ENCODE measurements at regions not wholly inside any gene's neighbourhood (a gene's known extent, or its start where the extent isn't known, plus 50 kb on each side); places are given as distances from the start of the nearest gene placed in this dataset.

DNA sequence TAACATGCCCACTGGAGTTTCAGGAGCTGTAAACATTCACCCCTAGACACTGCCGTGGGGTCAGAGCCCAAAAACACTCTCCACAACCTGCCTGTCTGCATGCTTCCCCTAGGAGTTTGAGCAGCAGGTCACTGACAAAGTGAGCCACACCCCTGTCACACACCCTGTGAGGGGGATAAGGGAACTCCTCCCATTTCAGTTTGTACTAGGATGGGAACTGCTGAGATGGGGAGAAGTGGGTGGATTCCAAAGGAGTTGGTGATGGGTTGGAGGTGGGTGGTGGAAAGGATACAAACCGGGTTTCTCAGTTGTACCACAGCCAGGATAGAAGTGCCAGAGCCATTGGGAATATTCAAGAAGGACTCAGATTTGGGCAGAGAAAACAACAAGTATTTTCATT is 140.2 kb downstream of the MIS18A start:
- no peak for TF ChIP-seq PHB2 (IDR thresholded peaks at IDR 0.05; ENCODE audit: partially characterized antibody)
- no peak for TF ChIP-seq CTCF (CRISPR knock-in tag; IDR thresholded peaks at IDR 0.05)
- TF ChIP-seq POLR2AphosphoS5 (IDR thresholded peaks at IDR 0.05; ENCODE audit: low read depth, low read length), result no peak
- no peak for TF ChIP-seq THAP8 (CRISPR knock-in tag; IDR thresholded peaks at IDR 0.05; ENCODE audit: borderline replicate concordance)
- no peak for TF ChIP-seq MLXIP (CRISPR knock-in tag; IDR thresholded peaks at IDR 0.05; ENCODE audit: borderline replicate concordance)
- TF ChIP-seq, protein P1, sequence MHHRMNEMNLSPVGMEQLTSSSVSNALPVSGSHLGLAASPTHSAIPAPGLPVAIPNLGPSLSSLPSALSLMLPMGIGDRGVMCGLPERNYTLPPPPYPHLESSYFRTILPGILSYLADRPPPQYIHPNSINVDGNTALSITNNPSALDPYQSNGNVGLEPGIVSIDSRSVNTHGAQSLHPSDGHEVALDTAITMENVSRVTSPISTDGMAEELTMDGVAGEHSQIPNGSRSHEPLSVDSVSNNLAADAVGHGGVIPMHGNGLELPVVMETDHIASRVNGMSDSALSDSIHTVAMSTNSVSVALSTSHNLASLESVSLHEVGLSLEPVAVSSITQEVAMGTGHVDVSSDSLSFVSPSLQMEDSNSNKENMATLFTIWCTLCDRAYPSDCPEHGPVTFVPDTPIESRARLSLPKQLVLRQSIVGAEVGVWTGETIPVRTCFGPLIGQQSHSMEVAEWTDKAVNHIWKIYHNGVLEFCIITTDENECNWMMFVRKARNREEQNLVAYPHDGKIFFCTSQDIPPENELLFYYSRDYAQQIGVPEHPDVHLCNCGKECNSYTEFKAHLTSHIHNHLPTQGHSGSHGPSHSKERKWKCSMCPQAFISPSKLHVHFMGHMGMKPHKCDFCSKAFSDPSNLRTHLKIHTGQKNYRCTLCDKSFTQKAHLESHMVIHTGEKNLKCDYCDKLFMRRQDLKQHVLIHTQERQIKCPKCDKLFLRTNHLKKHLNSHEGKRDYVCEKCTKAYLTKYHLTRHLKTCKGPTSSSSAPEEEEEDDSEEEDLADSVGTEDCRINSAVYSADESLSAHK (CRISPR knock-in tag; IDR thresholded peaks at IDR 0.05; ENCODE audit: borderline replicate concordance), result no peak
- TF ChIP-seq, protein P2, sequence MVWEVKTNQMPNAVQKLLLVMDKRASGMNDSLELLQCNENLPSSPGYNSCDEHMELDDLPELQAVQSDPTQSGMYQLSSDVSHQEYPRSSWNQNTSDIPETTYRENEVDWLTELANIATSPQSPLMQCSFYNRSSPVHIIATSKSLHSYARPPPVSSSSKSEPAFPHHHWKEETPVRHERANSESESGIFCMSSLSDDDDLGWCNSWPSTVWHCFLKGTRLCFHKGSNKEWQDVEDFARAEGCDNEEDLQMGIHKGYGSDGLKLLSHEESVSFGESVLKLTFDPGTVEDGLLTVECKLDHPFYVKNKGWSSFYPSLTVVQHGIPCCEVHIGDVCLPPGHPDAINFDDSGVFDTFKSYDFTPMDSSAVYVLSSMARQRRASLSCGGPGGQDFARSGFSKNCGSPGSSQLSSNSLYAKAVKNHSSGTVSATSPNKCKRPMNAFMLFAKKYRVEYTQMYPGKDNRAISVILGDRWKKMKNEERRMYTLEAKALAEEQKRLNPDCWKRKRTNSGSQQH (CRISPR knock-in tag; IDR thresholded peaks at IDR 0.05; ENCODE audit: low read depth), result no peak
